ENCODE measurements at regions not wholly inside any gene's neighbourhood (a gene's known extent, or its start where the extent isn't known, plus 50 kb on each side); places are given as distances from the start of the nearest gene placed in this dataset.

DNA sequence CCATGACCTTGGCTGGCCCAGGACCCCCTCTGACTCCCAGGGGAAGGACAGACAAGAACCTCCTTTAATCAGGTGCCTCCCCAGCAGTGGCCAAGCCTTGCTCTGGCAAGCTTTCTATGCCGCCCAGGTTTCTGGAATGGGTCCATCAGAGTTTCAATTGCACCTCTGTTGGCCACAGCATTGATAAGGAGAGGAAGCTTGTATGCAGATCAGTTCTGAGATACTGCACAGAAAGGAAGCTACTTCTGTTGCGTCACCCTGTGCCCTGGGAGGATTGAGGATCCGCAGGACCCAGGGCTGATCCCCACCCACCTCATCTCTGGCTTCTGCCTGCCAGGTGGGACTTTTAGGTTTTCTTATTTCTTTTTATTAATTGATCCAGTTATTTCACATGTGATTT is 167.2 kb downstream of the TFAP2C start:
- H3K27me3 ChIP-seq (ENCODE audit: control insufficient read depth in 1 of 2, insufficient read depth in 2 of 2, low read length in 2 of 2), result no peaks in the 10 kb centered on the region
- Mint-ChIP-seq H3K9me3 (peaks cover 6% of the 10 kb centered on the region), H3K4me1 (ENCODE audit: low read depth) (no peaks in the 10 kb centered on the region), H3K27me3 (no peaks in the 10 kb centered on the region), H3K4me3 (no peak overlapping the region), H3K36me3 (ENCODE audit: low read depth) (no peaks in the 10 kb centered on the region), H3K27ac (no peak overlapping the region)
- TF ChIP-seq, protein P1, sequence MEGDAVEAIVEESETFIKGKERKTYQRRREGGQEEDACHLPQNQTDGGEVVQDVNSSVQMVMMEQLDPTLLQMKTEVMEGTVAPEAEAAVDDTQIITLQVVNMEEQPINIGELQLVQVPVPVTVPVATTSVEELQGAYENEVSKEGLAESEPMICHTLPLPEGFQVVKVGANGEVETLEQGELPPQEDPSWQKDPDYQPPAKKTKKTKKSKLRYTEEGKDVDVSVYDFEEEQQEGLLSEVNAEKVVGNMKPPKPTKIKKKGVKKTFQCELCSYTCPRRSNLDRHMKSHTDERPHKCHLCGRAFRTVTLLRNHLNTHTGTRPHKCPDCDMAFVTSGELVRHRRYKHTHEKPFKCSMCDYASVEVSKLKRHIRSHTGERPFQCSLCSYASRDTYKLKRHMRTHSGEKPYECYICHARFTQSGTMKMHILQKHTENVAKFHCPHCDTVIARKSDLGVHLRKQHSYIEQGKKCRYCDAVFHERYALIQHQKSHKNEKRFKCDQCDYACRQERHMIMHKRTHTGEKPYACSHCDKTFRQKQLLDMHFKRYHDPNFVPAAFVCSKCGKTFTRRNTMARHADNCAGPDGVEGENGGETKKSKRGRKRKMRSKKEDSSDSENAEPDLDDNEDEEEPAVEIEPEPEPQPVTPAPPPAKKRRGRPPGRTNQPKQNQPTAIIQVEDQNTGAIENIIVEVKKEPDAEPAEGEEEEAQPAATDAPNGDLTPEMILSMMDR (IDR thresholded peaks at IDR 0.05), result no peak
- ATAC-seq (ENCODE audit: poor library complexity) (no peak), DNase-seq (no peak)
- no peak overlapping the region for H3K27ac ChIP-seq (ENCODE audit: low read depth in 1 of 2, low read length in 2 of 2)
- H3K4me3 ChIP-seq (ENCODE audit: low read length), result no peak overlapping the region
- ChIA-PET CTCF (interaction anchor here (0.6 kb wide), 1 partner anchor 757 kb away, joined by 3 read pairs; no protein-coding TSS in a partner anchor), POLR2A (no interaction called here)
- H3K4me1 ChIP-seq (ENCODE audit: insufficient read depth, low read length), result no peaks in the 10 kb centered on the region
- H3K9me3 ChIP-seq (ENCODE audit: control insufficient read depth in 1 of 2, insufficient read depth in 1 of 2, low read length in 2 of 2), result peaks cover 0 to 11% of the 10 kb centered on the region in 2 experiments
- intact Hi-C loops (cut with DNase I, micrococcal nuclease), result no loop called here
- H3K36me3 ChIP-seq (ENCODE audit: insufficient read depth, low read length), result no peaks in the 10 kb centered on the region

DNA sequence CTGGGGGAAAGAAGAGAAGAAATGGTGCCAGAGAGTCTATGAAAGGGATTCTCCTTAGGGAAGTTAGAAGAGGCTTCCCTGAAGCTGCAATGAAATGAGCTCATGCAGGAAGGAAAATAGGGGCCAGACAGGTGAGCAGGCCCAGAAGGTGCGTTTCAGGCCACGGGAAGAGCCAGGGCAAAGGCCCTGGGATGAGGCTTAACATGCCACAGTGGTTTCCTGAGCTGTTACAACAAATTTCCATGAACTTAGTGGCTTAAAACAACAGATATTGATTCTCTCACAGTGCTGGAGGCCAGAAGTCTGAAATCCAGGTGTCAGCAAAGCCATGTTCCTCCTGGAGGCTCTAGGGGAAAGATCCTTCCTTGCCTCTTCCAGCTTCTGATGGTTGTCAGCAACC is 167.9 kb downstream of the TFAP2C start:
- DNase-seq (no peak), ATAC-seq (ENCODE audit: poor library complexity) (no peak)
- intact Hi-C loops (cut with DNase I, micrococcal nuclease), result no loop called here
- Histone ChIP-seq H3K36me3 (ENCODE audit: insufficient read depth, low read length) (no peaks in the 10 kb centered on the region), H3K27ac (ENCODE audit: low read depth in 1 of 2, low read length in 2 of 2) (no peak overlapping the region), H3K9me3 (ENCODE audit: control insufficient read depth in 1 of 2, insufficient read depth in 1 of 2, low read length in 2 of 2) (peaks cover 0 to 14% of the 10 kb centered on the region in 2 experiments), H3K27me3 (ENCODE audit: control insufficient read depth in 1 of 2, insufficient read depth in 2 of 2, low read length in 2 of 2) (no peaks in the 10 kb centered on the region), H3K4me1 (ENCODE audit: insufficient read depth, low read length) (no peaks in the 10 kb centered on the region), H3K4me3 (ENCODE audit: low read length) (no peak overlapping the region)
- H3K27ac Mint-ChIP-seq, result no peak overlapping the region
- no peaks in the 10 kb centered on the region for H3K27me3 Mint-ChIP-seq
- CTCF ChIA-PET, result interaction anchor here (0.6 kb wide), 1 partner anchor 758 kb away, joined by 3 read pairs; no protein-coding TSS in a partner anchor
- no peak overlapping the region for H3K4me3 Mint-ChIP-seq
- H3K36me3 Mint-ChIP-seq (ENCODE audit: low read depth), result no peaks in the 10 kb centered on the region
- peaks cover 6% of the 10 kb centered on the region for H3K9me3 Mint-ChIP-seq
- TF ChIP-seq, protein P1 (IDR thresholded peaks at IDR 0.05), result no peak
- POLR2A ChIA-PET, result no interaction called here
- H3K4me1 Mint-ChIP-seq (ENCODE audit: low read depth), result no peaks in the 10 kb centered on the region

DNA sequence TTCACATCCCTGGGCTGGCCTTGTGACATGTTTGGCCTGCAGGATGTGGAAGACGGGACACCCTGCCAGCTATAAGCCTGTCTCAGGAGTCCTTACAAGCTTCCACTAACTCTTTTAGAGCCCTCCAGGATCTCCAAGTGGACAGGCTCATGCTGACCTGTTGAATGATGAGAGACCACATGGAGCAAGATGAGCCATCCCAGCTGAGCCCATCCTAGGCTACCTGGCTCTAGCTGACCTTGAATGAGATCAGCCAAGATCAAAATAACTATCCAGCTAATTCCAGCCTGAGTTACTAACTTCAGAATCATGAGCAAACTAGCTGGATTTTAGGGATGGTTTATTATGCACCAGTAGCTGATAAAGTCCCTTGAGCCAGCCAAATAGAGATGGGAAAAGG is 169.5 kb downstream of the TFAP2C start:
- Mint-ChIP-seq H3K9me3 (peaks cover 6% of the 10 kb centered on the region), H3K27me3 (no peaks in the 10 kb centered on the region), H3K27ac (no peak overlapping the region), H3K4me1 (ENCODE audit: low read depth) (no peaks in the 10 kb centered on the region), H3K36me3 (ENCODE audit: low read depth) (no peaks in the 10 kb centered on the region), H3K4me3 (no peak overlapping the region)
- H3K36me3 ChIP-seq (ENCODE audit: insufficient read depth, low read length), result no peaks in the 10 kb centered on the region
- H3K27me3 ChIP-seq (ENCODE audit: control insufficient read depth in 1 of 2, insufficient read depth in 2 of 2, low read length in 2 of 2), result no peaks in the 10 kb centered on the region
- no peak overlapping the region for H3K4me3 ChIP-seq (ENCODE audit: low read length)
- ATAC-seq (ENCODE audit: poor library complexity), result no peak
- ChIA-PET CTCF (no interaction called here), POLR2A (no interaction called here)
- H3K4me1 ChIP-seq (ENCODE audit: insufficient read depth, low read length), result no peaks in the 10 kb centered on the region
- TF ChIP-seq, protein P1 (IDR thresholded peaks at IDR 0.05), result no peak
- no peak for DNase-seq
- H3K9me3 ChIP-seq (ENCODE audit: control insufficient read depth in 1 of 2, insufficient read depth in 1 of 2, low read length in 2 of 2), result peaks cover 0 to 20% of the 10 kb centered on the region in 2 experiments
- no peak overlapping the region for H3K27ac ChIP-seq (ENCODE audit: low read depth in 1 of 2, low read length in 2 of 2)
- intact Hi-C loops (cut with DNase I, micrococcal nuclease), result no loop called here

All from CD4-positive, alpha-beta T cell (primary cell).